ENCODE measurements at regions not wholly inside any gene's neighbourhood (a gene's known extent, or its start where the extent isn't known, plus 50 kb on each side); places are given as distances from the start of the nearest gene placed in this dataset.

DNA sequence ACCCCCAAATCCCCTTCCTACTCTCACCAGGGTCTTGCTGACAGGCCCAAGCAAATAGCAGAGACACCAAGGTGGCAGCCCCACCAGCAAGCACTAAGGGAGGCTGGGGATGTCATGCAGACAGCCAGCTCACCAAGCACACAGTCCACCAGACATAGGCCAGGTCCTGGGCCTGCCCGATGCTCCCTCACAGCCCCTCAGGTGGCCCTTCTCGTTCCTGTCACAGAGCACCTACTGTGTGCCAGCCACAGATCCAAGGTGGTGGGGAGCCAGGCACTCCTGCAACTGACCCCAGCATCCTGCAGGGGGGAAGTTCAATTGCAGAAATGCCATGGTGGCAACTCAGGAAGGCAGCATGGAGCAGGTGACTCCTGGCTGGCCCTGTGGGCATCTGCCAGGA lies 60.5 kb upstream of the PNMA1 start:
- TF ChIP-seq, protein P1, sequence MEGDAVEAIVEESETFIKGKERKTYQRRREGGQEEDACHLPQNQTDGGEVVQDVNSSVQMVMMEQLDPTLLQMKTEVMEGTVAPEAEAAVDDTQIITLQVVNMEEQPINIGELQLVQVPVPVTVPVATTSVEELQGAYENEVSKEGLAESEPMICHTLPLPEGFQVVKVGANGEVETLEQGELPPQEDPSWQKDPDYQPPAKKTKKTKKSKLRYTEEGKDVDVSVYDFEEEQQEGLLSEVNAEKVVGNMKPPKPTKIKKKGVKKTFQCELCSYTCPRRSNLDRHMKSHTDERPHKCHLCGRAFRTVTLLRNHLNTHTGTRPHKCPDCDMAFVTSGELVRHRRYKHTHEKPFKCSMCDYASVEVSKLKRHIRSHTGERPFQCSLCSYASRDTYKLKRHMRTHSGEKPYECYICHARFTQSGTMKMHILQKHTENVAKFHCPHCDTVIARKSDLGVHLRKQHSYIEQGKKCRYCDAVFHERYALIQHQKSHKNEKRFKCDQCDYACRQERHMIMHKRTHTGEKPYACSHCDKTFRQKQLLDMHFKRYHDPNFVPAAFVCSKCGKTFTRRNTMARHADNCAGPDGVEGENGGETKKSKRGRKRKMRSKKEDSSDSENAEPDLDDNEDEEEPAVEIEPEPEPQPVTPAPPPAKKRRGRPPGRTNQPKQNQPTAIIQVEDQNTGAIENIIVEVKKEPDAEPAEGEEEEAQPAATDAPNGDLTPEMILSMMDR (IDR thresholded peaks at IDR 0.05; ENCODE audit: low read depth, low read length, poor library complexity, severe bottlenecking): no peak
- no peak for TF ChIP-seq EZH2phosphoT487 (IDR thresholded peaks at IDR 0.05; ENCODE audit: borderline replicate concordance, low read length)

Data from DOHH2 (cell line).